GM19239 (cell line): ENCODE measurements at regions not wholly inside any gene's neighbourhood (a gene's known extent, or its start where the extent isn't known, plus 50 kb on each side); places are given as distances from the start of the nearest gene placed in this dataset.
"Not testable (repeated sequence)": the region's sequence is repeated elsewhere in the genome, so short reads cannot be mapped to it uniquely, and the experiment has no call there.

ENCODE experiments used
- DNase-seq: peaks from one replicate; pipeline ENCODE4 v3.0.0; 2011; ENCODE audit warnings: low spot score; ENCODE audit not compliant: insufficient read length
- FAIRE-seq: peaks from 2 replicates; lab custom pipeline; 2011; peaks lifted over from hg19 to GRCh38; lab: Jason Lieb, UNC

GRCh38 chr19:28453420-28453819 lies 759.5 kb downstream of the UQCRFS1 start:
- no peak for FAIRE-seq
- DNase-seq = no peak

GRCh38 chr19:28449803-28450202 lies 763.1 kb downstream of the UQCRFS1 start:
- no peak for FAIRE-seq
- DNase-seq = no peak

- FAIRE-seq (no peak), DNase-seq (no peak)
Observed at GRCh38 chr19:28446511-28446910, 766.4 kb downstream of the UQCRFS1 start.

- DNase-seq (no peak), FAIRE-seq (no peak)
Observed at GRCh38 chr19:28445826-28446225, 767.1 kb downstream of the UQCRFS1 start.

- FAIRE-seq (no peak), DNase-seq (no peak)
Observed at GRCh38 chr19:28444362-28444761, 768.6 kb downstream of the UQCRFS1 start.

- DNase-seq (no peak), FAIRE-seq (no peak)
Observed at GRCh38 chr19:28443361-28443760, 769.6 kb downstream of the UQCRFS1 start.

GRCh38 chr19:28437390-28438346 lies 775.3 kb downstream of the UQCRFS1 start:
- no peak for FAIRE-seq
- DNase-seq = no peak

GRCh38 chr19:28436320-28436719 lies 776.6 kb downstream of the UQCRFS1 start:
- DNase-seq = no peak
- FAIRE-seq = no peak

- no peak for DNase-seq
- FAIRE-seq = no peak
Observed at GRCh38 chr19:28435551-28436271, 777.2 kb downstream of the UQCRFS1 start.

- not testable (repeated sequence) for DNase-seq, FAIRE-seq
Observed at GRCh38 chr19:28434794-28435193, 778.2 kb downstream of the UQCRFS1 start.

- DNase-seq = not testable (repeated sequence)
Observed at GRCh38 chr19:28434365-28434764, 778.6 kb downstream of the UQCRFS1 start.

GRCh38 chr19:28433166-28433565 lies 779.8 kb downstream of the UQCRFS1 start:
- not testable (repeated sequence) for DNase-seq, FAIRE-seq

More at GRCh38 chr19:28434365-28434764, 778.6 kb downstream of the UQCRFS1 start:
- not testable (repeated sequence) for FAIRE-seq

- DNase-seq = no peak
- no peak for FAIRE-seq
Observed at GRCh38 chr19:28430214-28430613, 782.7 kb downstream of the UQCRFS1 start.

- no peak for DNase-seq
- FAIRE-seq = no peak
Observed at GRCh38 chr19:28429356-28429755, 783.6 kb downstream of the UQCRFS1 start.

- FAIRE-seq = no peak
- DNase-seq = no peak
Observed at GRCh38 chr19:28428663-28429348, 784.1 kb downstream of the UQCRFS1 start.

- FAIRE-seq (no peak), DNase-seq (no peak)
Observed at GRCh38 chr19:28427376-28428083, 785.4 kb downstream of the UQCRFS1 start.

- FAIRE-seq (no peak), DNase-seq (no peak)
Observed at GRCh38 chr19:28426730-28427225, 786.2 kb downstream of the UQCRFS1 start.

- DNase-seq (no peak), FAIRE-seq (no peak)
Observed at GRCh38 chr19:28426110-28426729, 786.7 kb downstream of the UQCRFS1 start.
